GM18951 (cell line): ENCODE measurements at regions not wholly inside any gene's neighbourhood (a gene's known extent, or its start where the extent isn't known, plus 50 kb on each side); places are given as distances from the start of the nearest gene placed in this dataset.

ENCODE experiments used
- POLR2A ChIP-seq: IDR thresholded peaks from 4 replicates; pipeline ENCODE4 v1.6.1; 2011; ENCODE audit warnings: mild to moderate bottlenecking; ENCODE audit not compliant: insufficient read length, insufficient read depth; ENCODE audit errors: extremely low read depth
- in situ Hi-C: fragments of 300-500 bp; cut with MboI; formaldehyde crosslinking; loops from one replicate; pipeline ENCODE4 v1.12.0; 2022; ENCODE audit warnings: low sequenced_read_pairs, mixed read lengths, inconsistent platforms; ENCODE audit not compliant: unreplicated experiment

DNA sequence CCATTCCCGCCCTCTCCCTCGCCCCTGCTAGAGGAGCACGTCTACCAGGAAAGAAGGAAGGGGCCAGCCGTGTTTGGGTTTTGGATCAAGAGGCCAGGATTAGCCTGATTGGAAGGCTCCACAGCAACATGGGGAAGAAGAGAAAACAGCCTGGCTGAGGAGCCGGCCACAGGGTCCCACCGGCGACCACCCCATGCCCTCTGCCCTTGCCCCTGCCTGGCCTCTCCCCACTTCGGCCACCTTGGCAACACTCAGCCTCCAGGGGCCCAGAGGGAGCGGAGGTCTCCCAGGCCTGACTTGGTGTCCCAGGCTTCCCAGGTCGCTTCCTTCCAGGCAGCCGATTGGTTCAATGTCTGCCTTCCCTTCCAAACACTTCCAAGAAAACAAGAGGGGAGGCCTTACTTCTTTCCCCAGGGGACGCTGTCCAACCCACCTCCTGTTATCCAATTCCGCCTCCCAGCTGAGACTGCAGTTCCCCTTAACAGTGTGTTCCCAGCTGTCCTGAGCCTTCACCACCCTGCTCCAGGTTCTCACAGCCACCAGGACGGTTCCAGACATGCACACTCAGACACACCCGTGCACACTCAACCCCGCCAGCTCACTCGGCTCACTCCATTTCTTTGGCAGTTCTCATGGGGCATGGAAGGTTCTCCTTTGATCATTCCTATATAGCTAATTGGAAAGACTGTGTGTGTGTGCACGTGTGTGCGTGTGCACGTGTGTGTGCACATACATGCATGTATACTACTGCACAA is 65.4 kb downstream of the RBFOX3 start:
- in situ Hi-C loops, result no loop called here
- TF ChIP-seq POLR2A, result no peak

DNA sequence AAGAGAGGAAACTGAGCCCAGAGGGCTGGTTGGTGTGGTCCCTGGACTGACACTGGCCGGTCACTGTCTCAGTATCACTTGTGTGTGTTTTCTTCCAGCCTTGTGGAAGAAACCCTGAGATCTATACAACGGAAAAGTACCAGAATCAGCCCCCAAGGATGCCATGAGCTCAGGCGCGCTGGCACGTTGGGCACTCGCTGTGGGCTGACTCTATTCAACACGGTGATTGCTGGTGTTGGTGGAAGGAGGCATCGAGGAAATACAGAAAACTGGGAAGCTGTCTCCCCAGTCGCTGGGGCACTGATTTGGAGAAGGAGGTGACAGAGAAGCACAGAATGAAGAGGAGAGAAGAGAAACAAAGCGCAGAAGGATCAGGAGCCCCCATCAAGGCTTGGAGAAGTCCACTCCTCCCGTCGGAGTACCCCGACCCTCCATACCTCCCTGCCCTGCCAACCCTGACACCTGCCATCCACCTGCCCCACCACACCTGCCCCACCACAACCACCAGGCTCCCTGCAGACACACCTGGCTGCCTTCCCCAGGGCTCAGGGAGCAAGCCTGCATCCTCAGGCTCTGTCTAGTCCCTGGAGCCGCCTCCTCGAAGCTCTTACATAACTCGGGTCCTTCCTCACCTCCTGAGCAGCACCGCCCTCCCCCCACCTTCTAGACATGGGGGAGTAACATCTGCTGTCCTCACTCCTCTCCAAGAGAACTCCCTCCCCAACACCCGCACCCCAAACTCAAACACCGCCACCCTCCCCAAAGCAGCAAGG is 66.5 kb downstream of the RBFOX3 start:
- in situ Hi-C loops, result no loop called here
- TF ChIP-seq POLR2A, result no peak

DNA sequence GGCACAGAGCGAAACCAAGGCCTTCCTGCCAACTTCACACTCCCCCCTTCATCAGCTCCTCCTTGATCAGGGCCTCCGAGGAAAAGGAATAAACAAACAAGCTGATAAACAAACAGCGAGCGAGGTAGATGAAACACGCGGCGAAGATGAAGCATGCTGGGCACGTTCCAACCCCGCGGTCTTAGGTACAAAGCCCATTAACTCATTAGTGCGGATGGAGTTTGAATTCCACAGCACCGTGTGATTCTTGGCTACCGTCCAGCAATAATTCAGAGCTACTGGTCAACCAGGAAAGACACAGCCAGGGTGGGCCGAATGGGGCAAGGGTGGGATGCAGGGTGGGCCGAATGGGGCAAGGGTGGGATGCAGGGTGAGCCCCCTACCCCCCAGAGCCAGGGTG is 67.3 kb downstream of the RBFOX3 start:
- TF ChIP-seq POLR2A, result no peak
- in situ Hi-C loops, result no loop called here

DNA sequence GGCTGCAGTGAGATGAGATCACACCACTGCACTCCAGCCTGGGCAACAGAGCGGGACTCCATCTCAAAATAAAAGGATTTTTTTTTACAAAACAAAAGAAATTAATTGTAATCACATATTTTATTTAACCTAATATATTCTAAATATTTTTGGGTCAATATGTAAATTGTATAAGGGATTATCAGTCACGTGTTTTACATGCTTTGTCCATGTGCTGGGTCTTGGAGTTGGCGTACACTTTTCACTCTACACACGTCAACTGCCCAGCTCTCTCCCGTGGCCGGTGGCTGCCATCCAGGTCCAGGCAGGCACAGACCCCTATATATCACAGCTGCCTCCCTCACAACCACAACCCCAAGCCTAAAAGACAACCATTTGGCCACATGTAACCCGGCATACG is 68.1 kb downstream of the RBFOX3 start:
- TF ChIP-seq POLR2A, result no peak
- in situ Hi-C loops, result no loop called here

DNA sequence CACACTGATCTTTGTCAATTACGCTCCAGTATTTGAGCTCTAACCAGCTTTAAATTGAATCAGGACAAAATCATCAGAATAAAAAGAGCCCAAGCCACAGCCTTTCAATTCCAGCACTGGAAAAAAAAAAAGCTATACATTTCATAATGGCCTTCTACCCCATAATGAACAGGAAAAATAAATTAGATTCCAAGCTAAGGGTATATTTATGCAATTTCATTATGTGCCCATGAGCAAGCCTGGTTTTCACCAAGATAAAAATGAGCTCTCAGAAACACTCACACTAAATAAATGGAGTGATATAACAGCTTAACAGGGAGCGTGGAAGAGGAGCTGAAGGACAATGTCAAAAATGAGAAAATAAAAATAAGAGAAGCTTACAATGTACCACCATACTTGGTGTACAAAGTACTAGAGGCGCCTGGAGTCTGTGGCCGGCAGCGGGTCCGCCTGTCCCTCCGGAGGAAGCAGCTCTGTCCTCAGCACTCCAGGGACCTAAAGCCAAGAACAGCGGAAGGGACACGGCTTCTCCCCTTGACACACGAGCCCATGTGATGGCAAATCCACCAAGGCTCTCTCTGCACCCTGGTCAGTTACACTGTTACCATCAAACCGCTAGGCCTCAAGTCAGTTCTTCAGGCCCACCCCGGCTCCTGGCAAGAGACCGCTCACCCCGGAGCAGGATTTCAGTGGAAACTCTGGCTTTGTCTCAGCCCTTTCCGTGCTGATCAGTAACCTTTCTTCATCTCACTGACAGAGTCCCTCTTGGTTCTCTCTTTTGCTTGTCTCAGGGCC is 69.6 kb downstream of the RBFOX3 start:
- in situ Hi-C loops, result no loop called here
- no peak for TF ChIP-seq POLR2A

DNA sequence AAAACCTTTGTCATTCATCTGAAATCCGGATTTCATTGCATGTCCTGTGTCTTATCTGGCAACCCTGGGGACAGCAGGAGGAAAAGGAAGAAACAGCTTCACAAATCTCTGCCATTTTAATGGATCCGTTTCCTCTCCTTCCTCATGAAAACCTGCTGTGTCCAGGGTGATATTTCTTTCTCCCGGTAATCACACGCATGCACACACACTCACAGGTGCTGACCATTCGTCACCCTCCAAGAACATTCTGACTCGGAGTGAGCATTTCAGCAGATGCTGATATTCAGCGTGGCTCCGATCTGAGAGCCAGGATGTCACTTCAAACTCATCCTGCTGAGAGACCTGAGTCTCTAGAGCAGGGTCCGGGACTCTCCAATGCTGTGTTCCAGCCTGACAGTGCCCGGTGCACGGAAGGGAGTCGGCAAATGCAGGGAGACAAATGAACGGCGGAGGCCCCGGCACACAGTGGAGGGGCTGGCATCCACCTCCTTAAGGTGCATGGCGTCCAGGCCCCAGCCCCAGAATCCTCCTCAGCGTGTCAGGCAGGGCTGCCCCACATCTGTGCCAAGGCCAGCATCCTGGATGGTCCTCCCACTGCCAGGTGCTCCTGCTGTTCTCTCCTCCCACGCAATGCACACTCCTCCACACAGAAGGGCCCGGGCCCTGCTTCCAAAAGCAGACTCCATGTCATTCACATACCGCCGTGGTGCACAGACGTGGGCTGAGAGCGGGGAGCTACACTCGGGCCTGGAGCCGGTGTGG is 70.7 kb downstream of the RBFOX3 start:
- no peak for TF ChIP-seq POLR2A
- in situ Hi-C loops, result no loop called here

DNA sequence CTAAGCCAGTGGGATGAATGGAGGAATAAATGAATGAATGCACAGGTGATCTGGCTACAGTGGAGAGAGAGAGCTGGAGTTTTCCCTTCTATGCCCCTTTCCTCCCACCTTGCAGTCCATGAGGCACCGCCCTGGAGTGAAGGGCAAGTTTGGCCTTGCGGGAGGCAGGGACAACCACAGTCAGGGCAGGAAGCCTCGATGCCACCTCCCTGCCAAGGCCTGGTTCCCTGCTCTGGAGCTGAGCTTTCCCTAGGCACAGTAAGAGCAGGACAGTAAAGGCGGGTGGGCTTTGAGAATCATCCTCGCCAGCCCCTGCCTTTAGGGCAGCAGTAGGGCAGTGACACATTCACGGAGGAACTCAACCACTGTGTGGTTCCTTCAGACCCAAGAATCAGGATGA is 72.6 kb downstream of the RBFOX3 start:
- in situ Hi-C loops, result no loop called here
- no peak for TF ChIP-seq POLR2A

DNA sequence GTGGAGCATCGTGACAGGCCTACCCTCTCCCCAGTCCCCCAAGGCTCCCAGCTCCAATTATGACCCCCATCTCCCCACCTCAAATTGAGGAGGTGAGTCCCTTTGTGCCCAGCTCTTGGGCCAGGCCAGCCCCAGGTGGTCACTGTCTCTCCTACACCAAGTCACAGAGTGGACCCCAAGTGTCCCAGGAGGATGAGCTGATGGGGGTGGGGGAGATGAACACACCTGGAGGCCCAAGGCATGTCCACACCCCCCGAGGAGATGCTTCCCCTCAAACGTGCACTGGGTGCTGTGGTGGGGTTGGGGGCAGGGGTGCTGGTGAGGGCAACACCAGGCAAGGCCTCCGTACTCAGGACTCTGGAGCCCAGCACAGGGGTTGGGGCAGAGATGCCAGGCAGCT is 73.2 kb downstream of the RBFOX3 start:
- TF ChIP-seq POLR2A, result no peak
- in situ Hi-C loops, result no loop called here

DNA sequence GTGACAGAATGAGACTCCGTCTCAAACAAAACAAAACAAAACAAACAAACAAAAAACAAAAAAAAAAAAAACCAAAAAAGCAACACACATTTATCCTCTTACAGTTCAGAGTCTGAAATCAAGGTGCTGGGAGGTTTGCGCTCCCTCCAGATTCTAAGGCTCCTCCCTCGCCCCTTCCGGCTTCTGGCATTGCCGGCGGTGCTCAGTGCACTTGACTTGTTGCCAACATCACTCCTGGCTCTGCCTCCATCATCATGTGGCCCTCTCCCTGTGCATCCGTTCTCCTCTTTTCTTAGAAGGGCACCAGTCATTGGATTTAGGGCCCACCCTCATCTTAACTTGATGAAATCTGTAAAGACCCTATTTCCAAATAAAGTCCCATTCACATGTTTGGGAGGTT is 73.8 kb downstream of the RBFOX3 start:
- in situ Hi-C loops, result no loop called here

DNA sequence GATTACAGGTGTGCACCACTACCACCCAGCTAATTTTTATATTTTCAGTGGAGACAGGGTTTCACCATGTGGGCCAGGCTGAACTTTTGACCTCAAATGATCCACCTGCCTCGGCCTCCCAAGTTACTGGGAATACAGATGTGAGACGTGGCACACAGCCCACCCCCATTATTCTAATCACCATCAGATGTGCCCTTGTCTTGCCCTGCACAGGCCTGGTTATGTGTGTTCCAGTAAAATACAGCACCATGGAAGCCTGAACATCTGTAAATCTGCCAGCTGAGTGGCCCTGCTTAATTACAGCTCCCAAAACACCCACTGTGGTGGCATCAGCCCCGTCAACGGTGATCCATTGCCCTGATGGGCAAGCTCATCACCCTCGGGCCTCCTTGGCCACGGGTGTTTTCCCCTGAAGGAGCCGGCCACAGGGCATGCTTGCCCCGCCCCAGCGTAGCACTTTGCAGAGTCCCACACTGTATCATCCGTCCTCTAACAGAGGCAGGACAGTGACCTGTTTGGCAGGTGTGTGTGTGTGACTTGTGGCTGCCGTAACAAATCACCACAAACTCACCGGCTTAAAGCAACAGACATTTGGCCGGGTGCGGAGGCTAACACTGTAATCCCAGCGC is 74.5 kb downstream of the RBFOX3 start:
- in situ Hi-C loops, result no loop called here
- no peak for TF ChIP-seq POLR2A

More for the DNA sequence above, 73.8 kb downstream of the RBFOX3 start:
- TF ChIP-seq POLR2A, result no peak

DNA sequence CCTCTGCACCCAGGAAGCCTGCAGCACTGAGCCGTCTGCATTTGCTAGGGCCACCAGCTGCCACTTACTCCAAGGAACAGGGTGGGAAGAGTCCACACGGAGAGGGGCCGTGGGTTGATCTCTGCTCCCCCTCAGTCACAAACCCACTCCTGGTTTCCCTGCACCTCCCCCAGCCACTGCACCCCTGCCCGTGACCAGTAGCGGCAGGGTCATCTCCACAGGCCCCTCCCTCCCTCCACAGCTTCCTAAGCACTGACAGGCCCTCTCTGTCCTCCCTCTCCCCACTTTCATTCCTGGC is 75.2 kb downstream of the RBFOX3 start:
- in situ Hi-C loops, result no loop called here
- no peak for TF ChIP-seq POLR2A

DNA sequence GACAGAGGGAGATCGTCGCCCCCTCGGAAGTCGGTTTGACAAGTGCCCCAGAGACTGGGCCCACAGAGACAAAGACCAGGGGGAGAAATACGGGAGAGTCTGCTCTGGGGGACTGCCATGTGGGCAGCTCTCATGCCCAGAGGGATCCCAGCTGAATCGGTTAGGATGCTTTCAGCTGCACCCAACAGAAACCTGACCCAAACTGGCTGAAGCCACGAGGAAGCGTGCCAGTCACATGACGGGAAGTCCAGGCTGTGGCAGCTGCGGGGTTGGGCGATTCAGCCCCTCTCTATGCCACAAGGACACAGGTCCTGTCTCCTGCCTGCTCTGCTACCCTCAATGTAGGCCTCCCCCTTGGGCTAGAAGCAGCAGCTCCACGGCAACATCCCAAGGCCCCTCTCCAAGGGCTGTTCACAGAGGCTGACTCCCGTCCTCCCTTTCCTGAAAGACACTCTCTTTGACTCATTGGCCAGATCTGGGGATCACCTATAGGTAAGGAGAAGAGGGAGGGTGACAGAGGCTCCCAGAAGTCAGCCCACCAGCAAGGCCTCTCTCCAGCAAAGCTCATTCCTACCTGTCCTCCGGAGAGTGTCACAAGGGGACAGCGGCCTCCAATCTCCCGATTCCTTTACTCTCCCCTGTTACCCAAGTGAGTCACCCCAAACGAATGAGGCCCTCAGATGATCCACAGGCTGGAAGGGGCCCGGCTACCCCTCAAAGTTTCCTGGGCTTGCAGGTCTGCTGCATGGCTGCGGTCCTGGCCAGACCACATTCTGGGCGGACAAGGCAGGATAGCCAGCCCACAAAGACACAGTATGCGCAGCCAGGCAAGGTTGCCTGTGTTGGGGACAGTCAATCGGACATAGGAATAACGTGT is 75.8 kb downstream of the RBFOX3 start:
- no peak for TF ChIP-seq POLR2A
- in situ Hi-C loops, result no loop called here

DNA sequence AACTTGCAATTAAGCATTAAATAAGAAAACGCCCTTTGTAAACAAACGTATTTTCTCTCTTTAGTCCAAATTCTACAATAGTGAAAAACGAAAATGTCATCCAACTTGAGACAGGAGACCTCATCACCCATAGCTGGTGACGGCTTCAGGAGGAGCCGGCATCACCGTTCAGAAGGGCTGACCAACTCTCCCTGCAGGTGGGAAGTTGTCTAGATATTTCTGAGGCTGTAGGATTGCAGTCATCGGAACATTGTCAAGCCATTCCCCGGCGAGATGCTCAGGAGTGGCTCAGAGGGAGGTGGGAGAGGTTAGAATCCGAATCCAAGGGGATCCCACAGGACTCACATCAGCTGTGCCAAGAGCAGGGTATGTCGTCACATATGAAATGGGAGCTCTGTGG is 76.7 kb downstream of the RBFOX3 start:
- no peak for TF ChIP-seq POLR2A
- in situ Hi-C loops, result no loop called here
